Suprapubic skin (tissue), 4 donors: ENCODE measurements at regions not wholly inside any gene's neighbourhood (a gene's known extent, or its start where the extent isn't known, plus 50 kb on each side); places are given as distances from the start of the nearest gene placed in this dataset.

Experiments used
- DNase-seq, 2 donors: peaks; one replicate each; pipeline ENCODE4 v3.0.0-alpha.2; 2019; ENCODE audit warnings: low spot score in 2 of 2
- H3K27ac ChIP-seq: fragments of 200-600 bp; sonication (generic); one replicate; pipeline ENCODE4 v1.5.1; 2019
- H3K27me3 ChIP-seq: fragments of 200-600 bp; sonication (generic); one replicate; pipeline ENCODE4 v1.5.1; 2019
- H3K36me3 ChIP-seq: fragments of 200-600 bp; sonication (generic); one replicate; pipeline ENCODE4 v1.5.1; 2019
- H3K4me1 ChIP-seq: fragments of 200-600 bp; sonication (generic); one replicate; pipeline ENCODE4 v1.5.1; 2019
- H3K4me3 ChIP-seq: fragments of 200-600 bp; sonication (generic); one replicate; pipeline ENCODE4 v1.5.1; 2019; ENCODE audit warnings: mild to moderate bottlenecking
- H3K9me3 ChIP-seq: fragments of 200-600 bp; sonication (generic); one replicate; pipeline ENCODE4 v1.5.1; 2019
- EP300 ChIP-seq: sonication (generic); formaldehyde crosslinking; IDR thresholded peaks from one replicate; pipeline ENCODE4 v1.6.1; 2017; ENCODE audit warnings: antibody characterized with exemption
- POLR2A ChIP-seq, 2 donors: fragments of 450-650 bp; IDR thresholded peaks; one replicate each; pipeline ENCODE4 v1.6.1; 2017; ENCODE audit warnings: antibody characterized with exemption in 2 of 2, mild to moderate bottlenecking in 2 of 2, moderate library complexity in 2 of 2
- POLR2AphosphoS5 ChIP-seq, 3 donors: sonication (generic); formaldehyde crosslinking; IDR thresholded peaks; one replicate each; pipeline ENCODE4 v1.6.1; 2017; ENCODE audit warnings: antibody characterized with exemption in 3 of 3
- WGBS: methylation state at CpG from one replicate; pipeline ENCODE4 v1.1.5; 2018; 5-methylcytosine and 5-hydroxymethylcytosine counted together
- TF ChIP-seq, protein P1 (sequence below), 2 donors: fragments of 200-600 bp in 1 of 2; fragments of 450-650 bp in 1 of 2; sonication (generic) in 1 of 2; IDR thresholded peaks; one replicate each; pipeline ENCODE4 v1.5.1; 2016 to 2019; ENCODE audit warnings: antibody characterized with exemption in 2 of 2, mild to moderate bottlenecking in 1 of 2, moderate library complexity in 1 of 2

DNA sequence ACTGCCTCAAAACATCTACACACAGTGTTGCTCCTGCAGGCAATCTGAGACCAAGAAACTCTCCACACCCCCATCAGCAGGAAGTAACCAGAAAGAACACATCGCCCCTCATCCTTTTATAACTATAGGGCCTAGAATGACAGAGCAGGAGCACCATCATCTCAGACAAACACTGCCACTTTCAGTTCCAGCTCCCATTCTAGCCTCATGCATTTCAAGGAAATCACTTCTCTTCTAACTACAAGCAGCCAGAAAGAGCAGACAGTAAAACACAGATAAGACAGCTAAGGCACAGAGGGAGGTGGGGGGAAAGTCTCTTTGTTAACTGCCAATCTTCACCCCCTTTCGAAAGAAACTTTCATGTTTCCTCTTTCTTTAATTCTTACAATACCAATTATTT lies 102.6 kb upstream of the TENT5D start:
- Histone ChIP-seq H3K27me3 (no peaks in the 10 kb centered on the region), H3K4me3 (no peak overlapping the region), H3K27ac (no peak overlapping the region), H3K4me1 (no peaks in the 10 kb centered on the region), H3K36me3 (no peaks in the 10 kb centered on the region), H3K9me3 (no peaks in the 10 kb centered on the region)
- 87% methylated on average over 2 of the region's 2 CpGs for WGBS
- DNase-seq = no peak
- no peak for TF ChIP-seq POLR2AphosphoS5 (IDR thresholded peaks at IDR 0.05)
- TF ChIP-seq, protein P1, sequence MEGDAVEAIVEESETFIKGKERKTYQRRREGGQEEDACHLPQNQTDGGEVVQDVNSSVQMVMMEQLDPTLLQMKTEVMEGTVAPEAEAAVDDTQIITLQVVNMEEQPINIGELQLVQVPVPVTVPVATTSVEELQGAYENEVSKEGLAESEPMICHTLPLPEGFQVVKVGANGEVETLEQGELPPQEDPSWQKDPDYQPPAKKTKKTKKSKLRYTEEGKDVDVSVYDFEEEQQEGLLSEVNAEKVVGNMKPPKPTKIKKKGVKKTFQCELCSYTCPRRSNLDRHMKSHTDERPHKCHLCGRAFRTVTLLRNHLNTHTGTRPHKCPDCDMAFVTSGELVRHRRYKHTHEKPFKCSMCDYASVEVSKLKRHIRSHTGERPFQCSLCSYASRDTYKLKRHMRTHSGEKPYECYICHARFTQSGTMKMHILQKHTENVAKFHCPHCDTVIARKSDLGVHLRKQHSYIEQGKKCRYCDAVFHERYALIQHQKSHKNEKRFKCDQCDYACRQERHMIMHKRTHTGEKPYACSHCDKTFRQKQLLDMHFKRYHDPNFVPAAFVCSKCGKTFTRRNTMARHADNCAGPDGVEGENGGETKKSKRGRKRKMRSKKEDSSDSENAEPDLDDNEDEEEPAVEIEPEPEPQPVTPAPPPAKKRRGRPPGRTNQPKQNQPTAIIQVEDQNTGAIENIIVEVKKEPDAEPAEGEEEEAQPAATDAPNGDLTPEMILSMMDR (IDR thresholded peaks at IDR 0.05) = no peak
- TF ChIP-seq EP300 = no peak
- TF ChIP-seq POLR2A (IDR thresholded peaks at IDR 0.05) = no peak

DNA sequence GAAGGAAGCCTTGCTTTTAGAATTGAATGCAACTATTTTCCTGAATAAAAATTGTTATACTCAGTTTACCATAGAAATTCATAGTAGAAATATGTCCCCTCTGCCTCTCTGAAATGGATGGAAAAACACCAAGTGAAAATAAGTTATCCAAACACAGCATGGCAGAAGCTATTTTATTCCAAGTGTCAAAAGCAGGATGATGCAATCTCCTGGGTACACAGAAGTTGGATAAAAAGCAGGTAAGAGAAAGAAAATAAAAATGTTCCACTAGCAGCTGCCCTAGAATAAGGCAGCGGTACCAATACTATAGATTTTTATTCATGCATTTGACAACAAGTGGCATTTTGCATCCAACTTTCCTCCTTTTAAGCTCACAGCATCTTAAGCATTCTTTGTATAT lies 89.0 kb upstream of the TENT5D start:
- TF ChIP-seq, protein P1 (IDR thresholded peaks at IDR 0.05) = no peak
- TF ChIP-seq EP300 (no peak), POLR2A (IDR thresholded peaks at IDR 0.05) (no peak), POLR2AphosphoS5 (IDR thresholded peaks at IDR 0.05) (no peak)
- Histone ChIP-seq H3K27ac (no peak overlapping the region), H3K36me3 (no peaks in the 10 kb centered on the region), H3K4me1 (no peaks in the 10 kb centered on the region), H3K4me3 (no peak overlapping the region), H3K27me3 (no peaks in the 10 kb centered on the region), H3K9me3 (no peaks in the 10 kb centered on the region)
- no peak for DNase-seq
- WGBS = 82% methylated on average over 1 of the region's 1 CpG

DNA sequence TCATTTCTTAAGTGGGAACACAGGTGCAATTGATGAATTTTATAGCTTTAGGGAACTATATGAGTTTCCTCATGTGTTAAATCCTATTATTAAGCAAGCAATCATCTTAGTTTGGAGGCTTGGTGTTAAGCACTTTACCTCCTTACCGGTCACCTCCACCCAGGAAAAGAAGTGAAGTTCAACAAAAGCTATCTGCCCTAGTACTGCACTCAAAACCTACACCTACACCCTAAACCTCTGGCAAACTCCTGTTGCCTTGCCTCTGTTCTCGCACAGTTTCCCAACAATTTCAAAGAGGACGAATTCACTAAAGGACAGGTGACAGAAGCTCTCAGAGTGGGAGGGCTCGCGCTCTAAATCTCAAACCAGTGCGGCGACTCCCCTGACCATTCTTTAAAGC lies 85.7 kb upstream of the TENT5D start:
- H3K4me3 ChIP-seq = peak overlapping the region; percentile 42
- WGBS = 63% methylated on average over 7 of the region's 7 CpGs
- H3K27ac ChIP-seq = no peak overlapping the region
- TF ChIP-seq, protein P1 (IDR thresholded peaks at IDR 0.05) = no peak
- no peak for TF ChIP-seq POLR2A (IDR thresholded peaks at IDR 0.05)
- TF ChIP-seq EP300 = no peak
- TF ChIP-seq POLR2AphosphoS5 (IDR thresholded peaks at IDR 0.05) = no peak
- DNase-seq = no peak
- no peaks in the 10 kb centered on the region for H3K9me3 ChIP-seq
- H3K36me3 ChIP-seq = no peaks in the 10 kb centered on the region
- no peaks in the 10 kb centered on the region for H3K4me1 ChIP-seq
- no peaks in the 10 kb centered on the region for H3K27me3 ChIP-seq

DNA sequence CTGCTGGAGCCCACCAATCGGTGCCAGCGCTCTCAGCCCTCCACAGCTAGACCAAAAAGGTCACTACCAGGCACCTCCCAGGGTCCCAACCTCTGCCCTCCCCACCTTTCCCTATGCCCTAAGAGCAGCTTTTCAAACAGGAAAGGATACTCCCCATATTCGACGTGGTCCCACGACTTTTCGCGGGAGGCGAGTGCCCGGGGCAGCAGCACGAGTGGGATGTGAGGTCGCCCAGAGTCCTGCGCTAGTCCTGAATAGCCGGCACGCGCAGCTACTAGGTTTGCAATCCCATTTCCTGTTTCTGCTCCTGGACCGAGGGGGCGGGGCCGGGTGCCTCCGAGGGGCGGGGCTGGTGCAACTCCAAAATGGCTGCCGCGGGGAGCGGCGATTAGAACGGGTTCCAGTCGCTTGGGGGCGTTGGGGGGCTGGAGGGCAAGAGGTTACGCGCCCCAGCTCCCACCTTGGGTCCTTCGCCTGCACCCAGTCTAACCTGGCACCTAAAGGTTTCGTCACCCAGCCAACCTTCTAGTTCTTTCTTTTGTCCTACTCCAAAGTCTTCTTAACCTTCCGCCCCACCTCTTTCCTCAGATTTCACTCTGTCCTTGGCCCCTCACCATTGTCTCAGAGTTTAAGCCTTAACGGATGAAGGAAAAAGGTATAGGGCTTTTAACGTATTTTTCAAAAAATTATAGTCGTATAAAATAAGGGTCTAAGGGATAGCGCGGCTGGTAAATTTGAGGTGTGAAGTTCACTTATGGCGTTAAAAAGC lies 85.0 kb upstream of the TENT5D start:
- H3K36me3 ChIP-seq = no peaks in the 10 kb centered on the region
- no peak for TF ChIP-seq POLR2AphosphoS5 (IDR thresholded peaks at IDR 0.05)
- TF ChIP-seq, protein P1 (IDR thresholded peaks at IDR 0.05) = no peak
- no peak for TF ChIP-seq EP300
- TF ChIP-seq POLR2A (IDR thresholded peaks at IDR 0.05) = no peak
- no peak for DNase-seq
- no peak overlapping the region for H3K27ac ChIP-seq
- H3K4me1 ChIP-seq = no peaks in the 10 kb centered on the region
- H3K9me3 ChIP-seq = no peaks in the 10 kb centered on the region
- H3K4me3 ChIP-seq = peak overlapping the region; percentile 42
- 59% methylated on average over 33 of the region's 38 CpGs for WGBS
- no peaks in the 10 kb centered on the region for H3K27me3 ChIP-seq

DNA sequence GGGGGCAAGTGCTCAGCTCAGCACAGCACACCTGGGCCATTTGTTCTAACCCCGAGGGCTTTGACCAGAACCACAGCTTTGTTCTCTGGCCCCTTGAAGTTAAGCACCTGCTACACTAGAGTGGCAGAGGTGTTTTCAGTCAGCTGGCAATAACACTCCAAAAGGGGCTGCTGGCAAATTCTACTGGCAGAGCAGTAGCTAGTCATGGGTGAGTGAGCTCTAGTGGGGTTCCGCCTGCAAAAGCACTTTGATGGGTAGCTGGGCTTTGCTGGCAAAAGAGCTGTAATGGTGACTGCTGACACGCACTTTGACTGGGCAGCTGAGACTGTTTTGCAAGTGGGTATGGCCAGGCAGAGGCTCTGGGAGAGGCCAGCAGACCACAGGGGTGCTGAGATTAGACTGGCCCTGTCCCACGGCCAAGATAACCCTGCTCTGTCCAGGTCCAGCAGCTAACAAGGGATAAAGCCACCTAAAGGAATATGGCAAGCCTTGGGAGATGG lies 65.2 kb upstream of the TENT5D start:
- TF ChIP-seq, protein P1 (IDR thresholded peaks at IDR 0.05) = no peak
- TF ChIP-seq POLR2A (IDR thresholded peaks at IDR 0.05) (no peak), POLR2AphosphoS5 (IDR thresholded peaks at IDR 0.05) (no peak), EP300 (no peak)
- Histone ChIP-seq H3K4me3 (no peak overlapping the region), H3K27ac (no peak overlapping the region), H3K4me1 (no peaks in the 10 kb centered on the region), H3K36me3 (no peaks in the 10 kb centered on the region), H3K27me3 (no peaks in the 10 kb centered on the region), H3K9me3 (no peaks in the 10 kb centered on the region)
- WGBS = 70% methylated on average over 4 of the region's 4 CpGs
- no peak for DNase-seq
